ENCODE measurements at regions not wholly inside any gene's neighbourhood (a gene's known extent, or its start where the extent isn't known, plus 50 kb on each side); places are given as distances from the start of the nearest gene placed in this dataset.

- Histone ChIP-seq H3K27me3 (replicated peaks; ENCODE audit: insufficient read depth, low read length) (no peaks in the 10 kb centered on the region), H2AFZ (ENCODE audit: low read length) (no peak overlapping the region), H3K9me2 (replicated peaks; ENCODE audit: insufficient read depth, low read length) (no peaks in the 10 kb centered on the region), H3K36me3 (replicated peaks; ENCODE audit: insufficient read depth, low read length) (no peaks in the 10 kb centered on the region), H3K4me3 (ENCODE audit: low read length) (no peak overlapping the region), H3K4me2 (ENCODE audit: low read depth, low read length) (no peak overlapping the region), H3F3A (ENCODE audit: insufficient read depth, low read length) (no peaks in the 10 kb centered on the region), H4K20me1 (ENCODE audit: insufficient read depth, low read length) (no peaks in the 10 kb centered on the region), H3K4me1 (ENCODE audit: low read length) (peaks cover 1% of the 10 kb centered on the region; the same call in 1 of the 2 replicates), H3K79me2 (ENCODE audit: low read length) (no peaks in the 10 kb centered on the region), H3K27ac (ENCODE audit: low read length) (no peak overlapping the region), H3K9me3 (replicated peaks; ENCODE audit: insufficient read depth, low read length) (no peaks in the 10 kb centered on the region), H3K9ac (ENCODE audit: low read length) (no peak overlapping the region)
- no peak for DNase-seq
- TF ChIP-seq CTCF (IDR thresholded peaks at IDR 0.05; ENCODE audit: low read length), result no peak
These were observed 617.2 kb upstream of the NR2F2 start for GRCh38 chr15:95713324-95713723.

DNA sequence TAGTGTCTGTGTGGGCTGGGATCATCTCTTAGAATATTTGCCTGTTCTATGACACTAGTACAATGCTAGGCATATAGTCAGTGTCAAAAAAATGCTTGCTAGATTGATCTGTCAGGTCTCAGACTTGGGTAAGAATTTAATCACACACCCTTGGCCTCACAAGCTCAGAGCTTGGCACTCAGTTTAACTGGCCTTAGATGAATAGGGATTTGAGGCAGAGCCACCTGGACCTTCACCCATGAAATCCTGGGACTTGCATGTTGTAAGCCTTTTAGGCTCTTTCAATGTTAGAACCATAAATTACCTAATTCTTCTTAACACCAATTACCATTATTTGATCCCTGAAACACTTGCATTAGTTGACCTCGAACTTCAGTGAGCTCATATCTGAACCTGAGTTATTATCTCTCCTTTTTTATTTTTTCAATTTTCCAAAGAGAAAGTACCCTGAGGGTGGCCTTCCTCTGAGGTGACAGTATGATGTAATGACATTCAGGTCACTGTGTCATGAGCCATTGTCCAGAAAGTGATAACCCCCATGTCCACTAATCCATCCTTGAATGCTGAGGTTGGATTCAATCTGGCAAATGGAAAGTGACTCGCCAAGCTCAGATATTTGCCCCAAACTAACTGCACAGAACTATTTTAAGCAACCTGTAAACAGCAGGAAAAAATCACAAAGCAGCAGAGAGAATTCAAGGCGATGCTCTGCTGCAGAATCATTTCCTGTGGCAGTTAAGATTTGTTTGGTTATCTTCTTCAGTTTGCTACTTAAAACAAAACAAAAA is 615.2 kb upstream of the NR2F2 start:
- Histone ChIP-seq H3K79me2 (ENCODE audit: low read length) (no peaks in the 10 kb centered on the region), H3K4me3 (ENCODE audit: low read length) (no peak overlapping the region), H3K27ac (ENCODE audit: low read length) (no peak overlapping the region), H2AFZ (ENCODE audit: low read length) (no peak overlapping the region), H3K9me2 (replicated peaks; ENCODE audit: insufficient read depth, low read length) (no peaks in the 10 kb centered on the region), H3K27me3 (replicated peaks; ENCODE audit: insufficient read depth, low read length) (no peaks in the 10 kb centered on the region), H3K4me1 (ENCODE audit: low read length) (no peaks in the 10 kb centered on the region), H3K9me3 (replicated peaks; ENCODE audit: insufficient read depth, low read length) (no peaks in the 10 kb centered on the region), H4K20me1 (ENCODE audit: insufficient read depth, low read length) (no peaks in the 10 kb centered on the region), H3F3A (ENCODE audit: insufficient read depth, low read length) (no peaks in the 10 kb centered on the region), H3K36me3 (replicated peaks; ENCODE audit: insufficient read depth, low read length) (no peaks in the 10 kb centered on the region), H3K9ac (ENCODE audit: low read length) (no peak overlapping the region), H3K4me2 (ENCODE audit: low read depth, low read length) (no peak overlapping the region)
- DNase-seq, result no peak
- TF ChIP-seq CTCF (IDR thresholded peaks at IDR 0.05; ENCODE audit: low read length) (no peak), EZH2 (optimal IDR thresholded peaks at IDR 0.05; ENCODE audit: low read depth, low read length) (no peak), EZH2phosphoT487 (IDR thresholded peaks at IDR 0.05; ENCODE audit: low read length) (no peak)

- H3K4me3 ChIP-seq (ENCODE audit: low read length), result no peak overlapping the region
- H3K9ac ChIP-seq (ENCODE audit: low read length), result no peak overlapping the region
- DNase-seq, result no peak
- H2AFZ ChIP-seq (ENCODE audit: low read length), result no peak overlapping the region
- no peaks in the 10 kb centered on the region for H3F3A ChIP-seq (ENCODE audit: insufficient read depth, low read length)
- no peaks in the 10 kb centered on the region for H3K27me3 ChIP-seq (replicated peaks; ENCODE audit: insufficient read depth, low read length)
- H3K4me1 ChIP-seq (ENCODE audit: low read length), result no peaks in the 10 kb centered on the region
- H3K27ac ChIP-seq (ENCODE audit: low read length), result no peak overlapping the region
- no peaks in the 10 kb centered on the region for H3K36me3 ChIP-seq (replicated peaks; ENCODE audit: insufficient read depth, low read length)
- TF ChIP-seq EZH2phosphoT487 (IDR thresholded peaks at IDR 0.05; ENCODE audit: low read length) (no peak), EZH2 (optimal IDR thresholded peaks at IDR 0.05; ENCODE audit: low read depth, low read length) (no peak), CTCF (IDR thresholded peaks at IDR 0.05; ENCODE audit: low read length) (no peak)
- H3K9me2 ChIP-seq (replicated peaks; ENCODE audit: insufficient read depth, low read length), result no peaks in the 10 kb centered on the region
- H3K79me2 ChIP-seq (ENCODE audit: low read length), result no peaks in the 10 kb centered on the region
- no peaks in the 10 kb centered on the region for H4K20me1 ChIP-seq (ENCODE audit: insufficient read depth, low read length)
- no peaks in the 10 kb centered on the region for H3K9me3 ChIP-seq (replicated peaks; ENCODE audit: insufficient read depth, low read length)
- no peak overlapping the region for H3K4me2 ChIP-seq (ENCODE audit: low read depth, low read length)
These were observed 614.4 kb upstream of the NR2F2 start for GRCh38 chr15:95715906-95716656.

All from MM.1S (cell line).